Uterus (tissue), 3 donors: ENCODE measurements at regions not wholly inside any gene's neighbourhood (a gene's known extent, or its start where the extent isn't known, plus 50 kb on each side); places are given as distances from the start of the nearest gene placed in this dataset.
"Not testable (repeated sequence)": the region's sequence is repeated elsewhere in the genome, so short reads cannot be mapped to it uniquely, and the experiment has no call there.

Experiments
- DNase-seq, 2 donors: peaks; one replicate each; pipeline ENCODE4 v3.0.0-alpha.2; 2019 to 2020
- H3K27ac ChIP-seq, 2 donors: fragments of 200-600 bp; sonication (generic); 1 replicate in 1 of 2; 2 replicates in 1 of 2; pipeline ENCODE4 v1.5.1; 2016 to 2018
- H3K27me3 ChIP-seq, 2 donors: fragments of 200-600 bp; sonication (generic); one replicate each; pipeline ENCODE4 v1.5.1; 2018 to 2019; ENCODE audit warnings: control low read depth in 1 of 2
- H3K36me3 ChIP-seq, 2 donors: fragments of 200-600 bp; sonication (generic); one replicate each; pipeline ENCODE4 v1.5.1; 2019; ENCODE audit warnings: control low read depth in 1 of 2
- H3K4me1 ChIP-seq, 2 donors: fragments of 200-600 bp; sonication (generic); one replicate each; pipeline ENCODE4 v1.5.1; 2018 to 2019; ENCODE audit warnings: control low read depth in 1 of 2
- H3K4me3 ChIP-seq, 2 donors: fragments of 200-600 bp; sonication (generic); 1 replicate in 1 of 2; 2 replicates in 1 of 2; pipeline ENCODE4 v1.5.1; 2018 to 2019; ENCODE audit warnings: mild to moderate bottlenecking in 1 of 2
- H3K9me3 ChIP-seq, 2 donors: fragments of 200-600 bp; sonication (generic); one replicate each; pipeline ENCODE4 v1.5.1; 2019; ENCODE audit warnings: control low read depth in 1 of 2
- CTCF ChIP-seq, 4 experiments: fragments of 200-600 bp in 2 of 4; fragments of 450-650 bp in 2 of 4; sonication (generic) in 2 of 4; IDR thresholded peaks; one replicate each; pipeline ENCODE4 v1.5.1; 2016 to 2019; ENCODE audit warnings: antibody characterized with exemption in 4 of 4, mild to moderate bottlenecking in 2 of 4, moderate library complexity in 1 of 4
- POLR2A ChIP-seq, 2 donors: fragments of 450-650 bp; IDR thresholded peaks; one replicate each; pipeline ENCODE4 v1.6.1; 2016; ENCODE audit warnings: antibody characterized with exemption in 2 of 2, mild to moderate bottlenecking in 1 of 2, moderate library complexity in 1 of 2
- intact Hi-C: fragments of 100-400 bp; cut with DNase I; formaldehyde crosslinking; loops from one replicate; pipeline ENCODE4 v1.15.1; 2023; ENCODE audit warnings: low total_unique reads
- donor health status: DM: yes; HTN: yes; CAD: no.

- H3K27me3 ChIP-seq = no peaks in the 10 kb centered on the region
- H3K9me3 ChIP-seq = no peaks in the 10 kb centered on the region
- no peak overlapping the region for H3K4me3 ChIP-seq
- H3K4me1 ChIP-seq = no peaks in the 10 kb centered on the region
- no peak for DNase-seq
- intact Hi-C loops = no loop called here
- no peak overlapping the region for H3K27ac ChIP-seq
- no peaks in the 10 kb centered on the region for H3K36me3 ChIP-seq
- TF ChIP-seq CTCF (IDR thresholded peaks at IDR 0.05) (no peak), POLR2A (IDR thresholded peaks at IDR 0.05) (no peak)
Observed at GRCh38 chr2:224151680-224152310, 112.7 kb upstream of the SERPINE2 start.

DNA sequence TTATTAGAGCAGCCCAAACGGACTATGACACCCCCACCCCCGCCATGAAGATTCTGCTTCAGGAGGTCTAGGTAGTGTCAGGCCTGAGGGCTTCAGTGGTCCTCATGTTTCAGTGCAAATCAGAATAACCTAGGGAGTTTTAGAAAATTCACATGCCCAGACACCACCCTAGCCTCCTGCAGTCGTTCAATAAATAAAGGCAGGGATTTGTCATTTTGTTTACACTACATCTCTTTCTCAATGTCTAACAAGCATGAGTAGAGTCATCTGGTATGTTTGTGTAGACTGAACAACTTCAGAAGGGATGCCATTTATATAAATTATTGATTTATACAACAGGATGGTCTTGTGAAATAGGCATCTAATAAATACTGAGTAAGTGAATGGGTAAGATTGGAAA is 112.1 kb upstream of the SERPINE2 start:
- intact Hi-C loops = no loop called here
- no peak overlapping the region for H3K4me3 ChIP-seq
- H3K27ac ChIP-seq = no peak overlapping the region
- H3K36me3 ChIP-seq = no peaks in the 10 kb centered on the region
- no peaks in the 10 kb centered on the region for H3K4me1 ChIP-seq
- no peaks in the 10 kb centered on the region for H3K9me3 ChIP-seq
- no peak for DNase-seq
- TF ChIP-seq POLR2A (IDR thresholded peaks at IDR 0.05) = no peak
- TF ChIP-seq CTCF (IDR thresholded peaks at IDR 0.05) = no peak
- no peaks in the 10 kb centered on the region for H3K27me3 ChIP-seq

DNA sequence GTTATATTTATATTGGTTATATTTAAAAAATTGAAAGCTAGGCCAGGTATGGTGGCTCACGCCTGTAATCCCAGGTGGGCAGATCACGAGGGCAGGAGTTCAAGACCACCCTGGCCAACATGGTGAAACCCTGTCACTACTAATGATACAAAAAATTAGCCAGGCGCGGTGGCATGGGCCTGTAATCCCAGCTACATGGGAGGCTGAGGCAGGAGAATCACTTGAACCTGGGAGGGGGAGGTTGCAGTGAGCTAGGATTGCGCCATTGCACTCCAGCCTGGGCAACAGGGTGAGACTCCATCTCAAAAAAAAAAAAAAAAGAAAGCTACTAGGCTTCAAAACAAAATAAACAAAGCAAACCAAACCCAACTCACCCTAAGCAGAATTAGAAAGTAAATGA is 109.0 kb upstream of the SERPINE2 start:
- H3K4me3 ChIP-seq, H3K4me1 ChIP-seq, intact Hi-C loops, H3K27ac ChIP-seq, H3K27me3 ChIP-seq, DNase-seq, H3K9me3 ChIP-seq, H3K36me3 ChIP-seq: not testable (repeated sequence)

DNA sequence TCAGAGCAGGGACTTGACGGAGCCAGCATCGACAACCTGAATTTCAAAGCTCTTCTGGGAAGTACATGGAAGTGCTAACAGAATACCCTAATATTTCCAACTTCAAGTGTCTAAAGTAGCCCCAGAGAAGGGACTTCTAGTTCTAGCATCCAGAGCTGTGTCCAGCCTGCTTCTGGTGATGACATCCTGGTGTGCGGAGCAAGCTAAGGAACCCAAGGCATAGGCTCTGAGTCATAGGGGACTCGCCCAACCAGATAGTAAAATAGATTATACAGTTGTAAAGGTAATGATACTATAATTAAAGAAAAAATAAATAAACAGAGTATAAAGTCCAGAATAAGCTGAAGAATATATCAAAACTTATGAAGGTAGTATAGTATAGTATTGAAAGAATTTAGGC is 108.1 kb upstream of the SERPINE2 start:
- Histone ChIP-seq H3K27ac (no peak overlapping the region), H3K9me3 (no peaks in the 10 kb centered on the region), H3K36me3 (no peaks in the 10 kb centered on the region), H3K27me3 (no peaks in the 10 kb centered on the region), H3K4me1 (no peaks in the 10 kb centered on the region), H3K4me3 (no peak overlapping the region)
- DNase-seq = no peak
- TF ChIP-seq POLR2A (IDR thresholded peaks at IDR 0.05) (no peak), CTCF (IDR thresholded peaks at IDR 0.05) (no peak)
- intact Hi-C loops = no loop called here

GRCh38 chr2:224146356-224147160 is 107.5 kb upstream of the SERPINE2 start:
- DNase-seq = no peak
- no peak for TF ChIP-seq POLR2A (IDR thresholded peaks at IDR 0.05)
- no peak for TF ChIP-seq CTCF (IDR thresholded peaks at IDR 0.05)
- Histone ChIP-seq H3K4me3 (no peak overlapping the region), H3K9me3 (no peaks in the 10 kb centered on the region), H3K4me1 (no peaks in the 10 kb centered on the region), H3K27me3 (no peaks in the 10 kb centered on the region), H3K36me3 (no peaks in the 10 kb centered on the region), H3K27ac (no peak overlapping the region)
- intact Hi-C loops = no loop called here
